ENCODE measurements at regions not wholly inside any gene's neighbourhood (a gene's known extent, or its start where the extent isn't known, plus 50 kb on each side); places are given as distances from the start of the nearest gene placed in this dataset.

- no peak overlapping the region for H2AFZ ChIP-seq (ENCODE audit: low read length)
- H3K9me3 ChIP-seq (ENCODE audit: insufficient read depth, low read depth, low read length): no peaks in the 10 kb centered on the region
- H3K27me3 ChIP-seq (ENCODE audit: insufficient read depth, low read length, poor library complexity, severe bottlenecking): no peaks in the 10 kb centered on the region
- no peaks in the 10 kb centered on the region for H3K36me3 ChIP-seq (ENCODE audit: insufficient read depth, low read length)
- H4K20me1 ChIP-seq (ENCODE audit: insufficient read depth, low read length, poor library complexity, severe bottlenecking): no peaks in the 10 kb centered on the region
- TF ChIP-seq EZH2phosphoT487 (IDR thresholded peaks at IDR 0.05; ENCODE audit: borderline replicate concordance) (no peak), CTCF (conservative IDR thresholded peaks at IDR 0.05; ENCODE audit: low read length) (no peak)
- H3K4me1 ChIP-seq (ENCODE audit: insufficient read depth, low read length, poor library complexity, severe bottlenecking): peaks cover 53% of the 10 kb centered on the region
- H3K4me2 ChIP-seq (ENCODE audit: low read depth, low read length, poor library complexity, severe bottlenecking): no peak overlapping the region
- H3K9me2 ChIP-seq (replicated peaks; ENCODE audit: low read depth, low read length): no peaks in the 10 kb centered on the region
- H3K9ac ChIP-seq (ENCODE audit: low read depth, low read length, poor library complexity, severe bottlenecking): no peak overlapping the region
- H3K79me2 ChIP-seq (ENCODE audit: insufficient read depth, low read length): no peaks in the 10 kb centered on the region
- H3K4me3 ChIP-seq (ENCODE audit: low read length, poor library complexity, severe bottlenecking): no peak overlapping the region
- H3F3A ChIP-seq (ENCODE audit: low read depth): peaks cover 6% of the 10 kb centered on the region; the same call in 1 of the 2 replicates
These were observed 110.7 kb upstream of the SPRY4 start for GRCh38 chr5:142435410-142436115.

- Histone ChIP-seq H3K9me2 (replicated peaks; ENCODE audit: low read depth, low read length) (no peaks in the 10 kb centered on the region), H3F3A (ENCODE audit: low read depth) (peaks cover 6% of the 10 kb centered on the region; the same call in 1 of the 2 replicates), H3K4me2 (ENCODE audit: low read depth, low read length, poor library complexity, severe bottlenecking) (peak overlapping the region; percentile 79), H3K79me2 (ENCODE audit: insufficient read depth, low read length) (no peaks in the 10 kb centered on the region), H3K36me3 (ENCODE audit: insufficient read depth, low read length) (no peaks in the 10 kb centered on the region), H3K9me3 (ENCODE audit: insufficient read depth, low read depth, low read length) (no peaks in the 10 kb centered on the region), H3K27me3 (ENCODE audit: insufficient read depth, low read length, poor library complexity, severe bottlenecking) (no peaks in the 10 kb centered on the region), H3K4me1 (ENCODE audit: insufficient read depth, low read length, poor library complexity, severe bottlenecking) (peaks cover 58% of the 10 kb centered on the region), H3K4me3 (ENCODE audit: low read length, poor library complexity, severe bottlenecking) (no peak overlapping the region), H3K9ac (ENCODE audit: low read depth, low read length, poor library complexity, severe bottlenecking) (peak overlapping the region; percentile 61), H2AFZ (ENCODE audit: low read length) (no peak overlapping the region), H4K20me1 (ENCODE audit: insufficient read depth, low read length, poor library complexity, severe bottlenecking) (no peaks in the 10 kb centered on the region)
- no peak for TF ChIP-seq CTCF (conservative IDR thresholded peaks at IDR 0.05; ENCODE audit: low read length)
- no peak for TF ChIP-seq EZH2phosphoT487 (IDR thresholded peaks at IDR 0.05; ENCODE audit: borderline replicate concordance)
These were observed 109.4 kb upstream of the SPRY4 start for GRCh38 chr5:142434322-142434612.

- H3K36me3 ChIP-seq (ENCODE audit: insufficient read depth, low read length): no peaks in the 10 kb centered on the region
- H2AFZ ChIP-seq (ENCODE audit: low read length): no peak overlapping the region
- peak overlapping the region; percentile 79 for H3K4me2 ChIP-seq (ENCODE audit: low read depth, low read length, poor library complexity, severe bottlenecking)
- H3K79me2 ChIP-seq (ENCODE audit: insufficient read depth, low read length): no peaks in the 10 kb centered on the region
- H3K27me3 ChIP-seq (ENCODE audit: insufficient read depth, low read length, poor library complexity, severe bottlenecking): no peaks in the 10 kb centered on the region
- TF ChIP-seq EZH2phosphoT487 (IDR thresholded peaks at IDR 0.05; ENCODE audit: borderline replicate concordance): no peak
- TF ChIP-seq CTCF (conservative IDR thresholded peaks at IDR 0.05; ENCODE audit: low read length): no peak
- H3K9me2 ChIP-seq (replicated peaks; ENCODE audit: low read depth, low read length): no peaks in the 10 kb centered on the region
- H4K20me1 ChIP-seq (ENCODE audit: insufficient read depth, low read length, poor library complexity, severe bottlenecking): no peaks in the 10 kb centered on the region
- peak overlapping the region; percentile 61 for H3K9ac ChIP-seq (ENCODE audit: low read depth, low read length, poor library complexity, severe bottlenecking)
- no peaks in the 10 kb centered on the region for H3K9me3 ChIP-seq (ENCODE audit: insufficient read depth, low read depth, low read length)
- H3K4me3 ChIP-seq (ENCODE audit: low read length, poor library complexity, severe bottlenecking): peak overlapping the region; percentile 64
- peaks cover 6% of the 10 kb centered on the region; the same call in 1 of the 2 replicates for H3F3A ChIP-seq (ENCODE audit: low read depth)
- peaks cover 60% of the 10 kb centered on the region for H3K4me1 ChIP-seq (ENCODE audit: insufficient read depth, low read length, poor library complexity, severe bottlenecking)
These were observed 108.9 kb upstream of the SPRY4 start for GRCh38 chr5:142433526-142434321.

Measured in Loucy (cell line).